ENCODE measurements at regions not wholly inside any gene's neighbourhood (a gene's known extent, or its start where the extent isn't known, plus 50 kb on each side); places are given as distances from the start of the nearest gene placed in this dataset.

- TF ChIP-seq SIRT6 (IDR thresholded peaks at IDR 0.05; ENCODE audit: low read length) (no peak), ZNF274 (IDR thresholded peaks at IDR 0.05; ENCODE audit: borderline replicate concordance, extremely low read depth, low read length) (no peak), EP300 (IDR thresholded peaks at IDR 0.05; ENCODE audit: borderline replicate concordance in 1 of 2, low read depth in 2 of 2, low read length in 2 of 2) (no peak)
Observed at GRCh38 chr6:119552021-119552420, 202.5 kb upstream of the MAN1A1 start (continued).
